OCI-LY7 (cell line): ENCODE measurements at regions not wholly inside any gene's neighbourhood (a gene's known extent, or its start where the extent isn't known, plus 50 kb on each side); places are given as distances from the start of the nearest gene placed in this dataset.

Experiments
- CTCF ChIP-seq: fragments of 200-600 bp; sonication (generic); conservative IDR thresholded peaks from 2 replicates; pipeline ENCODE4 v1.5.1; 2014; ENCODE audit warnings: mild to moderate bottlenecking, antibody characterized with exemption, low read length, moderate library complexity, mixed read lengths
- EZH2phosphoT487 ChIP-seq: fragments of 200-600 bp; sonication (generic); IDR thresholded peaks from 2 replicates; pipeline ENCODE4 v1.6.1; 2018; ENCODE audit warnings: low read depth, borderline replicate concordance, mild to moderate bottlenecking, mixed run types, antibody characterized with exemption, low read length, moderate library complexity, mixed read lengths

GRCh38 chr14:55761651-55762050, 181.6 kb downstream of the KTN1 start:
- TF ChIP-seq CTCF (no peak), EZH2phosphoT487 (no peak)
